Rectal smooth muscle tissue (tissue), 1 donor: ENCODE measurements at regions not wholly inside any gene's neighbourhood (a gene's known extent, or its start where the extent isn't known, plus 50 kb on each side); places are given as distances from the start of the nearest gene placed in this dataset.

Source experiments
- H3K27ac ChIP-seq: one replicate; pipeline ENCODE4 v1.7.0; 2013; ENCODE audit warnings: low read depth, low read length, inconsistent platforms
- H3K27me3 ChIP-seq: one replicate; pipeline ENCODE4 v1.7.0; 2013; ENCODE audit warnings: low read length; ENCODE audit not compliant: control insufficient read depth, insufficient read depth
- H3K36me3 ChIP-seq: one replicate; pipeline ENCODE4 v1.7.0; 2013; ENCODE audit warnings: low read length; ENCODE audit not compliant: control insufficient read depth, insufficient read depth
- H3K4me1 ChIP-seq: one replicate; pipeline ENCODE4 v1.7.0; 2013; ENCODE audit warnings: low read length; ENCODE audit not compliant: control insufficient read depth, insufficient read depth
- H3K4me3 ChIP-seq: one replicate; pipeline ENCODE4 v1.7.0; 2013; ENCODE audit warnings: low read length
- H3K9ac ChIP-seq: one replicate; pipeline ENCODE4 v1.7.0; 2013; ENCODE audit warnings: low read length

DNA sequence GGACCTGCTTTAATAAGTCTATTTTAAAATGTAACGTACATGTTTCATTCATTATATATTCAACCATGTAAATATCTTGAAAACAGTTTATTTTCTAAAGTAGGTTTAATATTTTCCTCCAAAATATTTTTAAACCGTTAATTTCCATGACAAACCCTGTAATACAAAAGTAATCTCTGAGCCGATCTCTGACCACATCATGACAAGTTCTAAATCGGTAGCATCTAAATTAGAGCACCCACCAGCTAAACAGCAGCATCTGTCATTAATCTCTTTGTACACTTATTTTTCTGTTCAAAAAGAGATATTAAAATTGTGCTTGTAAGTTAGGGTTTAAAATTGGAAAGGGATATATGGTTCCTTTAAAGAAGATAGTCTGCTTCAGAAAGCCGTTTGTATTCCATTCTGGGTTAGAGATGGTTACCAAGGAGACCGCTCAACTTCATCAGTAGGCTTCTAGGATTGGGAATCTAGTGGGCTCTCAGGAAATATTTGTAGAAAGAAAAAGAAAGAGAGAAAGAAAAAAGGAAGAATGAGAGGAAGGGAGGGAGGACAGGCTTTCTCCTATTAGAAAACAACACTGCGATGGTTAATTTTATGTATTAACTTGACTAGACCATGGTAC, 232.5 kb upstream of the FOXN3 start:
- Histone ChIP-seq H3K36me3 (no peaks in the 10 kb centered on the region), H3K9ac (no peak overlapping the region), H3K4me1 (no peaks in the 10 kb centered on the region), H3K27ac (no peak overlapping the region), H3K27me3 (no peaks in the 10 kb centered on the region), H3K4me3 (no peak overlapping the region)

DNA sequence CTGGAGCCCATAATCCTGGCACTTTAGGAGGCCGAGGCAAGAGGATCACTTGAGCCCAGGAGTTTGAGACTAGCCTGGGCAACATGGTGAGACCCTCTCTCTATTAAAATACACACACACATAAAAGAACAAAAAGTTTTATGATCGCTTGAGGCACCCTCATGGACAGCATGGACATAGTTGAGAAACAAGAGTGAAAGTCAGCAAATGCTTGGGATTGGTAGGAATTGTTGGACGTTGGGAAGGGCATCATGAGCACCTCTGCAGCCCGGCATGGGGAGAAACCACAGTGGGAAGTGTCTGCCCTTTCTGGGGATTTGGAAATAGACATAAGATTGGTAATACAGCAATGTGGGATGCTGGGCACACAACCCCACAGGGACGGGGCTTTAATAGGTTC, 231.9 kb upstream of the FOXN3 start:
- H3K27ac ChIP-seq: no peak overlapping the region
- H3K27me3 ChIP-seq: no peaks in the 10 kb centered on the region
- H3K36me3 ChIP-seq: no peaks in the 10 kb centered on the region
- H3K9ac ChIP-seq: no peak overlapping the region
- no peaks in the 10 kb centered on the region for H3K4me1 ChIP-seq
- no peak overlapping the region for H3K4me3 ChIP-seq

DNA sequence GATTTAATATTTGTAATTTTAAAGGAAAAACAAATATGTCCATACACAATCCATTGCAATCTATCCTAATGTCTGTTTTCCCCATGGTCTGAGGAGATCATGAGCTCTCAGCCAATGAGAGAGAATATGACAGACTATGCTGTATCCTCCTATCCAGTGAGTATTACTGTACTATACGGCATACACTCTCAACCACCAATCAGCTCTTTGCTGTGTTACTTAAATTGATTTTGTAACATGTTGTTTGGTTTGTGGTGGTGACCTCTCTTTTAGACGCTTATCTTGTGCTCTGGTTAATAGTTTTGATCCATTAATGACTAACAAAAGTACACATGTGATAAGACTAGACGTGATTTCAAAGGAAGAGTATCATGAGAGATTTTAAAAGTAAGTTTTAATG, 231.5 kb upstream of the FOXN3 start:
- no peaks in the 10 kb centered on the region for H3K36me3 ChIP-seq
- no peak overlapping the region for H3K9ac ChIP-seq
- H3K27ac ChIP-seq: no peak overlapping the region
- no peaks in the 10 kb centered on the region for H3K27me3 ChIP-seq
- H3K4me1 ChIP-seq: no peaks in the 10 kb centered on the region
- no peak overlapping the region for H3K4me3 ChIP-seq

DNA sequence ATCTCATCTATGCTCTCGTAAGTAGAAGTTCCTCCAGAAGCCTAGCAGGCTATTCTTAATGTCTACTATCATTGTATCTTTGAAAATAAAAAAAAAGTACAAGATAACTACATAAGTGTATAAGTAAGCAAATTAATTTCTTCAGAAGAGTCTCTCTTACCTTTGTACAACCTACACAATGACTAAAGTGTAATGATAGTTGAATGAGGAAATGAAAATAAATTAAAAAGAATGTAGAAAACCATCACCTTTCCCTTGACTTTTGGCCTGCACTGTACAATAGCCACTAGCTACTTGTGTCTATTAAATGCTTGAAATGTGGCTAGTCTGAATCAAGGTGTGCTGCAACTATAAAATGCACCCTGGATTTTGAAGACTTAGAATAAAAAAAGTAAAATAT, 229.9 kb upstream of the FOXN3 start:
- Histone ChIP-seq H3K9ac (no peak overlapping the region), H3K36me3 (no peaks in the 10 kb centered on the region), H3K27ac (no peak overlapping the region), H3K27me3 (no peaks in the 10 kb centered on the region), H3K4me1 (no peaks in the 10 kb centered on the region), H3K4me3 (no peak overlapping the region)

DNA sequence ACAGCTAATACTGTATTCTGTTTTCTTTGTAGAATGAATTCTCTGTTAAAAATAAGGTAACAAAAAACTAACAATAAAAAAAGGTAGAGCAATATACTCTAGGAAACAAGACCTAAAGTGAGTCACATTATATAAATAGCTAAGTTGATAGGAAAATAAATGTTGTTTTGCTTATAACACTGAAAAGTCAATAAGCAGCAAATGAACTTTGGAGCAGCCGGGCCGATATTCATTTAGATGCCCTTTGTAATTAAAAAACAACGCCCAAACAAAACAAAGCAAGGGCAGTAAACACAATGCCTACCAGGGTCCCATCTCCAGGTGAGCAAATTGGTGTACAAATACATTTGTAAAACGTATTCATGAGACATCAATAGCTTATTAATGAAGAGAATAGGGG, 227.6 kb upstream of the FOXN3 start:
- no peak overlapping the region for H3K9ac ChIP-seq
- no peaks in the 10 kb centered on the region for H3K4me1 ChIP-seq
- H3K4me3 ChIP-seq: no peak overlapping the region
- no peaks in the 10 kb centered on the region for H3K36me3 ChIP-seq
- H3K27ac ChIP-seq: no peak overlapping the region
- H3K27me3 ChIP-seq: no peaks in the 10 kb centered on the region

DNA sequence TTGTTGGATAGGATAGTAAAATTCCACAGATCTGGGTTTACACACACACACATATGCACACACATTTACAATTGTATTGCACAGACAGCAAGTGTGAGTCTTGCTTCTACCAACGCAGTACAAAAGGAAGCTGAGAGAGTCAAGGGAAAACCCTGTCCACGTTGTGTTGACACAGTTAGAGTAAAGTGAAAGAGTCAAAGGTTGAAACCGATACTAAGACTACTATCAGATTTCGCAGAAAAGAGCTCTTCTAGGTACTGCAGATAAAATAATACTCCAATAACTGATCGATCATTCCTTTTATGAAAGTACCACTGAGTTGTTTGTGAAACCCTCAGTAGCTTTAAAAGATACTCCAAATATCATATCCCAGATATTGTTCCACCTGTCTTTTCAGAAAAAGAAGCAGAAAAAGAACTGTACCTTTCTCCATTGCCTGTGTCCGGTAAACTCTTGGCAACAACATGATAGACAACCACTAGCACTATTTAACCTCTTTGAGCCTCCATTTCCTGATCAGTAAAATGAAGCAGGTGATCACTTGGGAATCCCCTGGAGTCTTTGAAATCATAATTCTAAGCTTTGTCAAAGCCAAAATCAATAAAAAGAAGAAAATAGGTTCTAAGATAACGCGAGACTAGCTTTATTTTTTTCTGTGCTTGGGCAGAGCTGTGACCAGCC, 224.6 kb upstream of the FOXN3 start:
- Histone ChIP-seq H3K9ac (no peak overlapping the region), H3K27ac (no peak overlapping the region), H3K4me1 (no peaks in the 10 kb centered on the region), H3K27me3 (no peaks in the 10 kb centered on the region), H3K4me3 (no peak overlapping the region), H3K36me3 (no peaks in the 10 kb centered on the region)

DNA sequence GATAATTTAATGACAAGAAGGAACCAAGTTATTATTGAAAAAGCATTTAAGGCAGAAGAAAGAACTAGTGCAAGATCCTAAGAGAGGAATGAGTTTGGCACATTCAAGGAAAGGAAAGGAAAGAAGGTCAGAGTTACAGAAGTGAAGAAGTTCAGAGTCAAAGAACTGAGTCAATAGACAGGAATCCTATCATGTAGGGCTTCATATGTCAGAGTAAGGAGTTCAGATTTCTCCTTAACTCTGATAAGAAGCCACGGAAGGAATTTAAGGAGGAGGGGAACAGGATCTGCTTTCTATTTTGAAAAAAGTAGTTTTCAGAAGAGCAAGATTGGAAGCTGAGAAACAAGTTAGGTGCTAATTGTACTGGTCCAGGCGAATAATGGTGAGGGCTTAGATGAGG, 223.1 kb upstream of the FOXN3 start:
- Histone ChIP-seq H3K4me1 (no peaks in the 10 kb centered on the region), H3K36me3 (no peaks in the 10 kb centered on the region), H3K4me3 (no peak overlapping the region), H3K27me3 (no peaks in the 10 kb centered on the region), H3K9ac (no peak overlapping the region), H3K27ac (no peak overlapping the region)

DNA sequence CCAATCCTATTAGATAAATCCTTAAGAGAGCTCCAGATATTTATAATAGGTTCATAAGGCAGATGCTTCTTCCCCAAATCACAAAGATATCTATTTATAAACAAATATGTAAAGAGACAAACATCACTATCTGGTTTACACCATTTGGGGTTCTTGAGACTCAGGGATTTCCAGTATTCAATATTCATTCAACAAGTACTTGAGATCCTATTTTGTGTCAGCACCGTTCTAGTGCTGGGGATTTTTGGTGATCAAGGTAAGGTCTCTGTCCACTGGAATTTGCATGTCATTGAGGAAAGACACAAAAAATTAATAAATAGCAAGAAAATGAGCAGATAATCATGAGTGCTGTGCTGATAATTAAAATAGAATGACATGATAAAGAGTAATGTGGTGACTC, 222.7 kb upstream of the FOXN3 start:
- Histone ChIP-seq H3K27ac (no peak overlapping the region), H3K27me3 (no peaks in the 10 kb centered on the region), H3K36me3 (no peaks in the 10 kb centered on the region), H3K4me3 (no peak overlapping the region), H3K4me1 (no peaks in the 10 kb centered on the region), H3K9ac (no peak overlapping the region)

DNA sequence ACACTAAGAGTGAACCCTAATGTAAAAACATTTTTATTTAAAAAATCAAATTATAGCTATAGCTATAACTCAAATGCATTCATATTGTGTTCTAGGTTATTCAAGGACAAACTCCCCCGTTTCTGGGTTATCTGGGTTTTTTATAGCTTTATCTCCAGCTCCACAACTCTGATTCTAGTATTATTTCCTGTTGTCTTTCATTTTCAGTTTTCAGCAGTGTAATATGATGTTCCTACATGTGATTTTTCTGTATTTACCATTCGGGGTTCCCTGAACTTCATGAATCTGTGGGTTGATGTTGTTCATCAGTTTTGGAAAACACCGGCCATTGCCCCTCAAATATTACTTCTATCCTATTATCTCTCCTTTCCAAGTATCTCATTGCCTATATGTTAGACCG, 221.9 kb upstream of the FOXN3 start:
- H3K4me1 ChIP-seq: no peaks in the 10 kb centered on the region

DNA sequence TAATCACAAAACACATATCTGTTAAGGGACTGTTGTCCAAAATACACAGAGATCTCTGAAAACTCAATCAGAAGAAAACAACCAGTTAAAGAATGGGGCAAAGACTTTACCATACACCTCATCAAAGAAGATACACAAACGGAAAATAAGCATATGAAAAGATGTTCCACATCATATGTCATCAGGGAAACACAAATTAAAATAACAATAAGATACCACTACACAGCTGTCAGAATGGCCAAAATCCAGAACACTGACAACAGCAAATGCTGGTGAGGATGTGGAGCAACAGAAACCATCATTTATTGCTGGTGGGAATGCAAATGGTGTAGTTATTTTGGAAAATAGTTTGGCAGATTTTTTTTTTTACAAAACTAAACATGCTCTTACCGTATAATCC, 220.5 kb upstream of the FOXN3 start:
- H3K9ac ChIP-seq: no peak overlapping the region
- no peaks in the 10 kb centered on the region for H3K4me1 ChIP-seq
- no peaks in the 10 kb centered on the region for H3K36me3 ChIP-seq
- no peak overlapping the region for H3K4me3 ChIP-seq
- H3K27me3 ChIP-seq: no peaks in the 10 kb centered on the region
- no peak overlapping the region for H3K27ac ChIP-seq

More for the DNA sequence above, 221.9 kb upstream of the FOXN3 start:
- Histone ChIP-seq H3K27ac (no peak overlapping the region), H3K9ac (no peak overlapping the region), H3K27me3 (no peaks in the 10 kb centered on the region), H3K36me3 (no peaks in the 10 kb centered on the region), H3K4me3 (no peak overlapping the region)

DNA sequence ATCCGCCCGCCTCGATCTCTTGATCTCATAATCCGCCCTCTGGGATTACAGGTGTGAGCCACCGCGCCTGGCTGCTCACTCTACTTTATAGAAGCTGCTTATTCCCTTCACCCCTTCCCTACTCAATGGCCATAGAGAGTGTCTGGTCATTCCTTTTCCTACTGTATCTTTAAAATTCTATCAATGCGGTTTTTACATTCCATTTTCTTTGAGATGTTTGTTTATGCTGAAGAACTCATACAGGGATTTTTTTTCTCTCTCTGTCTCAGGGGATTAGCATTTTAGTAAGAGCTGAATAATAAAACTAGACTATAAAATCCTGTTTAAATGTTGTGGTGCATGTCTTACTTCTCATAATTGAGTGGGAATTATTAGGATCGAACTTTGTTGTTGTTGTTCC, 218.6 kb upstream of the FOXN3 start:
- H3K4me1 ChIP-seq: no peaks in the 10 kb centered on the region
- no peaks in the 10 kb centered on the region for H3K27me3 ChIP-seq
- H3K27ac ChIP-seq: no peak overlapping the region
- no peak overlapping the region for H3K9ac ChIP-seq
- no peak overlapping the region for H3K4me3 ChIP-seq
- no peaks in the 10 kb centered on the region for H3K36me3 ChIP-seq

DNA sequence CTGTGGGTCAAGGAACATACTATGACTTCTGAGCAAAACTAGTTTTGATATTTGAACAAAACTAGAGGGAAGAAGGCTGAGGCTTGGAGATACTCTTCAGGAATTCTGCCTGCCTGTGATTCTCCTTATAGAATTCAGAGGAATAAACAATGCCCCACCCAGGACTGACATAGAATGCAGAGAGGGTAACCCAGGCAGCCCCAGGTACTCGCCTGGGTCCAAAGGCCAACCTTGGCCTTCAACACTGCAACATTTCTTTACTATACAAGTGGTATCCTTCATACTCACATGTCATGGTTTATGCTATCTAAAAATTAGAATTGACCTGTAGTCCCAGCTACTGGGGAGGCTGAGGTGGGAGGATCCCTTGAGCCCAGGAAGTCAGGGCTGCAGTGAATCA, 217.0 kb upstream of the FOXN3 start:
- no peaks in the 10 kb centered on the region for H3K27me3 ChIP-seq
- H3K36me3 ChIP-seq: no peaks in the 10 kb centered on the region
- H3K9ac ChIP-seq: no peak overlapping the region
- no peak overlapping the region for H3K4me3 ChIP-seq
- H3K27ac ChIP-seq: no peak overlapping the region
- H3K4me1 ChIP-seq: no peaks in the 10 kb centered on the region

DNA sequence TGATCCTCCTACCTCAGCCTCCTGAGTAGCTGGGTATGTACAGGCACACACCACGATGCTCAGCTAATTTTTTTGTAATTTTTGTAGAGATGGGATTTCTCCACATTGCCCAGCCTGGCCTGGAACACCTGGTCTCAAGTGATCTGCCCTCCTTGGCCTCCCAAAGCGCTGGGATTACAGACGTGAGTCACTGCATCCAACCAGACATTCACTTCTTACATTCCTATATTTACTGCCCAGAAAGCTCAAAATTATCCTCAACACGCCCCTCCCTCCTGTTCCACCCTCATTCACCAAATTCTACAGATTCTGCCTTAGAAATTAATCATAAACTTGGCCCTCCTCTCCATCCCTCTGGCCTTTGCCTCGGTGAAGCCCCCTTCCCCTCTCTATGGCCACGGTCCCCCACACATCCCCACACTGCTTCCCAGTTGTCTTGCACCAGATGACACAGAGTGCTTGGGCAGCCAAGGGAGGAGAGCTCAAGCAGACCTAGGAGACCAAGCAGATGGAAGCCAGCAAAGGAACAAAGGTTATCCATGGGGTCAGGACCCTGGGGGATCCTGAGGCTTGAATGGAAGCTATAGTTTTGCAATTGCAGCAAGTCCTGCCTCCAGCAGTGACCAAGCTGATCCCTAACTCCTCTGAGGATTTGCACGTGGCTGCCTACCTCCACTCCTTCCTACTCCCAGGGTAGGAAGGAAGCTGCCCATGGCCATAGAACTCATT, 213.2 kb upstream of the FOXN3 start:
- Histone ChIP-seq H3K9ac (no peak overlapping the region), H3K4me3 (no peak overlapping the region), H3K27ac (no peak overlapping the region), H3K27me3 (no peaks in the 10 kb centered on the region), H3K4me1 (peaks cover under 1% of the 10 kb centered on the region), H3K36me3 (no peaks in the 10 kb centered on the region)
